ENCODE measurements at regions not wholly inside any gene's neighbourhood (a gene's known extent, or its start where the extent isn't known, plus 50 kb on each side); places are given as distances from the start of the nearest gene placed in this dataset.

GRCh38 chr21:23921670-23922418 is 1685.4 kb downstream of the MRPL39 start:
- no peak overlapping the region for H3K9ac ChIP-seq (ENCODE audit: low read length)
- H2BK5ac ChIP-seq (ENCODE audit: low read depth, low read length, poor library complexity, severe bottlenecking): no peak overlapping the region
- no peak overlapping the region for H4K8ac ChIP-seq (ENCODE audit: low read length)
- H3K4me2 ChIP-seq (ENCODE audit: low read length, poor library complexity, severe bottlenecking): no peak overlapping the region
- no peak overlapping the region for H2BK12ac ChIP-seq (ENCODE audit: low read length in 2 of 2)
- no peak overlapping the region for H3K4me3 ChIP-seq (ENCODE audit: insufficient read depth in 1 of 2, low read depth in 1 of 2, low read length in 2 of 2)
- H3K4me1 ChIP-seq (ENCODE audit: control insufficient read depth, insufficient read depth, low read depth, low read length): no peaks in the 10 kb centered on the region
- H2BK120ac ChIP-seq (ENCODE audit: low read depth, low read length): no peak overlapping the region
- no peak for DNase-seq
- H2AK5ac ChIP-seq (ENCODE audit: low read length, severe bottlenecking): no peak overlapping the region
- no peaks in the 10 kb centered on the region for H3K79me1 ChIP-seq (replicated peaks; ENCODE audit: low read length, poor library complexity, severe bottlenecking)
- H3K23ac ChIP-seq (ENCODE audit: low read length in 2 of 2): no peak overlapping the region
- no peaks in the 10 kb centered on the region for H3K9me3 ChIP-seq (ENCODE audit: control insufficient read depth, low read length)
- H3K27ac ChIP-seq (ENCODE audit: low read length, poor library complexity, severe bottlenecking): no peak overlapping the region
- no peak overlapping the region for H2BK15ac ChIP-seq (ENCODE audit: low read depth, poor library complexity, severe bottlenecking)
- no peak overlapping the region for H3K18ac ChIP-seq (ENCODE audit: low read depth in 1 of 2, low read length in 2 of 2)
- H3K14ac ChIP-seq (ENCODE audit: low read length in 2 of 2): no peak overlapping the region
- no peak overlapping the region for H2AFZ ChIP-seq (ENCODE audit: low read depth, low read length)
- WGBS: 93% methylated on average over 8 of the region's 8 CpGs
- H4K91ac ChIP-seq (ENCODE audit: low read length): no peak overlapping the region
- no peak overlapping the region for H3K4ac ChIP-seq (ENCODE audit: low read depth in 1 of 2, low read length in 2 of 2)
- H3K36me3 ChIP-seq (ENCODE audit: control insufficient read depth in 1 of 2, insufficient read depth in 2 of 2, low read depth in 1 of 2, low read length in 2 of 2): no peaks in the 10 kb centered on the region
- no peaks in the 10 kb centered on the region for H3K27me3 ChIP-seq (ENCODE audit: control insufficient read depth in 1 of 2, insufficient read depth in 1 of 2, low read length in 2 of 2)

GRCh38 chr21:23900727-23901126 is 1706.6 kb downstream of the MRPL39 start:
- Histone ChIP-seq H3K27ac (ENCODE audit: low read length, poor library complexity, severe bottlenecking) (no peak overlapping the region), H2AFZ (ENCODE audit: low read depth, low read length) (no peak overlapping the region), H3K4me3 (ENCODE audit: insufficient read depth in 1 of 2, low read depth in 1 of 2, low read length in 2 of 2) (no peak overlapping the region), H3K18ac (ENCODE audit: low read depth in 1 of 2, low read length in 2 of 2) (no peak overlapping the region), H3K23ac (ENCODE audit: low read length in 2 of 2) (no peak overlapping the region), H2BK120ac (ENCODE audit: low read depth, low read length) (no peak overlapping the region), H2BK12ac (ENCODE audit: low read length in 2 of 2) (no peak overlapping the region), H3K4ac (ENCODE audit: low read depth in 1 of 2, low read length in 2 of 2) (no peak overlapping the region), H3K4me2 (ENCODE audit: low read length, poor library complexity, severe bottlenecking) (no peak overlapping the region), H3K4me1 (ENCODE audit: control insufficient read depth, insufficient read depth, low read depth, low read length) (no peaks in the 10 kb centered on the region), H2AK5ac (ENCODE audit: low read length, severe bottlenecking) (no peak overlapping the region), H3K14ac (ENCODE audit: low read length in 2 of 2) (no peak overlapping the region), H4K91ac (ENCODE audit: low read length) (no peak overlapping the region), H3K27me3 (ENCODE audit: control insufficient read depth in 1 of 2, insufficient read depth in 1 of 2, low read length in 2 of 2) (no peaks in the 10 kb centered on the region), H3K36me3 (ENCODE audit: control insufficient read depth in 1 of 2, insufficient read depth in 2 of 2, low read depth in 1 of 2, low read length in 2 of 2) (no peaks in the 10 kb centered on the region), H2BK15ac (ENCODE audit: low read depth, poor library complexity, severe bottlenecking) (no peak overlapping the region), H3K9me3 (ENCODE audit: control insufficient read depth, low read length) (no peaks in the 10 kb centered on the region), H2BK5ac (ENCODE audit: low read depth, low read length, poor library complexity, severe bottlenecking) (no peak overlapping the region), H3K79me1 (replicated peaks; ENCODE audit: low read length, poor library complexity, severe bottlenecking) (no peaks in the 10 kb centered on the region), H4K8ac (ENCODE audit: low read length) (no peak overlapping the region), H3K9ac (ENCODE audit: low read length) (no peak overlapping the region)
- no peak for DNase-seq
- WGBS: 29% methylated on average over 1 of the region's 3 CpGs

DNA sequence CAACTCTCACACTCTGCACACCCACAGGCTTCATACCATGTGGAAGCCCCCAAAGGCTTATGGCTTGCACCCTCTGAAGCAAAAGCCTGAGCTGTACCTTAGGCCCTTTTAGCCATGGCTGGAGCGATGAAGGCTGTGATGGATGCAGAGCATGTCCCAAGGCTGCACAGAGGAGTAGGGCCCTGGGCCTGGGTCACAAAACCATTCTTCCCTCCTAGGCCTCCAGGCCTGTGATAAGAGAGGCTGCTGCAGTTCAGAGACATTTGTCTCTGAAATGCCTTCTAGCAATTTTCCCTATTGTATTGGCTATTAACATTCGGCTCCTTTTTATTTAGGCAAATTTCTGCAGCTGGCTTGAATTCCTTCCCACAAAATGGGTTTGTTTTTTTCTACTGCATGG is 1707.7 kb downstream of the MRPL39 start:
- Histone ChIP-seq H4K91ac (ENCODE audit: low read length) (no peak overlapping the region), H4K8ac (ENCODE audit: low read length) (no peak overlapping the region), H3K9me3 (ENCODE audit: control insufficient read depth, low read length) (no peaks in the 10 kb centered on the region), H2BK120ac (ENCODE audit: low read depth, low read length) (no peak overlapping the region), H3K9ac (ENCODE audit: low read length) (no peak overlapping the region), H2AK5ac (ENCODE audit: low read length, severe bottlenecking) (no peak overlapping the region), H3K4me1 (ENCODE audit: control insufficient read depth, insufficient read depth, low read depth, low read length) (no peaks in the 10 kb centered on the region), H2BK15ac (ENCODE audit: low read depth, poor library complexity, severe bottlenecking) (no peak overlapping the region), H3K14ac (ENCODE audit: low read length in 2 of 2) (no peak overlapping the region), H3K18ac (ENCODE audit: low read depth in 1 of 2, low read length in 2 of 2) (no peak overlapping the region), H3K36me3 (ENCODE audit: control insufficient read depth in 1 of 2, insufficient read depth in 2 of 2, low read depth in 1 of 2, low read length in 2 of 2) (no peaks in the 10 kb centered on the region), H3K23ac (ENCODE audit: low read length in 2 of 2) (no peak overlapping the region), H3K27me3 (ENCODE audit: control insufficient read depth in 1 of 2, insufficient read depth in 1 of 2, low read length in 2 of 2) (no peaks in the 10 kb centered on the region), H3K4me2 (ENCODE audit: low read length, poor library complexity, severe bottlenecking) (no peak overlapping the region), H3K79me1 (replicated peaks; ENCODE audit: low read length, poor library complexity, severe bottlenecking) (no peaks in the 10 kb centered on the region), H3K27ac (ENCODE audit: low read length, poor library complexity, severe bottlenecking) (no peak overlapping the region), H2BK5ac (ENCODE audit: low read depth, low read length, poor library complexity, severe bottlenecking) (no peak overlapping the region), H3K4ac (ENCODE audit: low read depth in 1 of 2, low read length in 2 of 2) (no peak overlapping the region), H3K4me3 (ENCODE audit: insufficient read depth in 1 of 2, low read depth in 1 of 2, low read length in 2 of 2) (no peak overlapping the region), H2BK12ac (ENCODE audit: low read length in 2 of 2) (no peak overlapping the region), H2AFZ (ENCODE audit: low read depth, low read length) (no peak overlapping the region)
- DNase-seq: no peak
- WGBS: 81% methylated on average over 2 of the region's 2 CpGs

GRCh38 chr21:23890652-23891051 is 1716.6 kb downstream of the MRPL39 start:
- Histone ChIP-seq H3K4me3 (ENCODE audit: insufficient read depth in 1 of 2, low read depth in 1 of 2, low read length in 2 of 2) (no peak overlapping the region), H4K8ac (ENCODE audit: low read length) (no peak overlapping the region), H3K9me3 (ENCODE audit: control insufficient read depth, low read length) (no peaks in the 10 kb centered on the region), H4K91ac (ENCODE audit: low read length) (no peak overlapping the region), H3K9ac (ENCODE audit: low read length) (no peak overlapping the region), H3K27me3 (ENCODE audit: control insufficient read depth in 1 of 2, insufficient read depth in 1 of 2, low read length in 2 of 2) (no peaks in the 10 kb centered on the region), H3K23ac (ENCODE audit: low read length in 2 of 2) (no peak overlapping the region), H3K4me2 (ENCODE audit: low read length, poor library complexity, severe bottlenecking) (no peak overlapping the region), H2BK120ac (ENCODE audit: low read depth, low read length) (no peak overlapping the region), H3K18ac (ENCODE audit: low read depth in 1 of 2, low read length in 2 of 2) (no peak overlapping the region), H2AFZ (ENCODE audit: low read depth, low read length) (no peak overlapping the region), H2BK15ac (ENCODE audit: low read depth, poor library complexity, severe bottlenecking) (no peak overlapping the region), H3K4ac (ENCODE audit: low read depth in 1 of 2, low read length in 2 of 2) (no peak overlapping the region), H2BK5ac (ENCODE audit: low read depth, low read length, poor library complexity, severe bottlenecking) (no peak overlapping the region), H2AK5ac (ENCODE audit: low read length, severe bottlenecking) (no peak overlapping the region), H3K79me1 (replicated peaks; ENCODE audit: low read length, poor library complexity, severe bottlenecking) (no peaks in the 10 kb centered on the region), H3K27ac (ENCODE audit: low read length, poor library complexity, severe bottlenecking) (no peak overlapping the region), H2BK12ac (ENCODE audit: low read length in 2 of 2) (no peak overlapping the region), H3K14ac (ENCODE audit: low read length in 2 of 2) (no peak overlapping the region), H3K36me3 (ENCODE audit: control insufficient read depth in 1 of 2, insufficient read depth in 2 of 2, low read depth in 1 of 2, low read length in 2 of 2) (no peaks in the 10 kb centered on the region), H3K4me1 (ENCODE audit: control insufficient read depth, insufficient read depth, low read depth, low read length) (no peaks in the 10 kb centered on the region)
- 64% methylated on average over 4 of the region's 4 CpGs for WGBS
- DNase-seq: no peak

All from mesenchymal stem cell (in vitro differentiated cells and primary cell).